Neural cell (in vitro differentiated cells): ENCODE measurements at regions not wholly inside any gene's neighbourhood (a gene's known extent, or its start where the extent isn't known, plus 50 kb on each side); places are given as distances from the start of the nearest gene placed in this dataset.

Experiments used
- H2AFZ ChIP-seq: fragments of 200-600, 300-800 bp; sonication (generic), shearing (Covaris generic); 2 replicates; pipeline ENCODE4 v1.6.0; 2014; ENCODE audit warnings: low read depth, mild to moderate bottlenecking, antibody characterized with exemption, low read length, moderate library complexity
- H3F3A ChIP-seq: fragments of 200-600 bp; shearing (Covaris generic); 2 replicates; pipeline ENCODE4 v1.6.1; 2016; ENCODE audit warnings: mild to moderate bottlenecking, moderate library complexity, mixed read lengths, antibody characterized with exemption, low read length; ENCODE audit not compliant: insufficient read depth, poor library complexity, severe bottlenecking
- H3K27ac ChIP-seq: fragments of 200-600, 300-800 bp; sonication (generic), shearing (Covaris generic); 2 replicates; pipeline ENCODE4 v1.5.1; 2014; ENCODE audit warnings: mild to moderate bottlenecking, low read length, moderate library complexity
- H3K27me3 ChIP-seq: fragments of 300-800, 200-600 bp; sonication (generic), shearing (Covaris generic); 2 replicates; pipeline ENCODE4 v1.6.0; 2014; ENCODE audit warnings: mild to moderate bottlenecking, low read depth, low read length, moderate library complexity; ENCODE audit not compliant: insufficient read depth
- H3K36me3 ChIP-seq: fragments of 300-800, 200-600 bp; sonication (generic), shearing (Covaris generic); 2 replicates; pipeline ENCODE4 v1.5.1; 2014; ENCODE audit warnings: mild to moderate bottlenecking, antibody characterized with exemption, low read length, moderate library complexity; ENCODE audit not compliant: insufficient read depth
- H3K4me2 ChIP-seq: fragments of 300-800, 200-600 bp; sonication (generic), shearing (Covaris generic); 2 replicates; pipeline ENCODE4 v1.6.0; 2014; ENCODE audit warnings: mild to moderate bottlenecking, low read length
- H3K4me3 ChIP-seq: fragments of 300-800, 200-600 bp; sonication (generic), shearing (Covaris generic); 2 replicates; pipeline ENCODE4 v1.5.1; 2014; ENCODE audit warnings: mild to moderate bottlenecking, low read length, moderate library complexity
- H3K79me2 ChIP-seq: fragments of 200-600 bp; shearing (Covaris generic); replicated peaks from 2 replicates; pipeline ENCODE4 v1.6.0; 2014; ENCODE audit warnings: mild to moderate bottlenecking, low read length, moderate library complexity; ENCODE audit not compliant: insufficient read depth
- H3K9ac ChIP-seq: fragments of 300-800, 200-600 bp; sonication (generic), shearing (Covaris generic); 2 replicates; pipeline ENCODE4 v1.6.1; 2016; ENCODE audit warnings: mild to moderate bottlenecking, low read length, mixed read lengths
- H3K9me2 ChIP-seq: fragments of 200-600 bp; shearing (Covaris generic); 2 replicates; pipeline ENCODE4 v1.6.1; 2016; ENCODE audit warnings: mild to moderate bottlenecking, low read length, mixed read lengths; ENCODE audit not compliant: insufficient read depth
- H3K9me3 ChIP-seq: fragments of 200-600, 300-800 bp; sonication (generic), shearing (Covaris generic); 2 replicates; pipeline ENCODE4 v1.6.1; 2016; ENCODE audit warnings: mild to moderate bottlenecking, mixed run types, low read length, moderate library complexity, mixed read lengths
- H4K20me1 ChIP-seq: fragments of 200-600 bp; shearing (Covaris generic); 2 replicates; pipeline ENCODE4 v1.6.1; 2016; ENCODE audit warnings: mild to moderate bottlenecking, mixed run types; ENCODE audit not compliant: insufficient read depth
- CTCF ChIP-seq: fragments of 450-650 bp; IDR thresholded peaks from 2 replicates; pipeline ENCODE4 v1.5.1; 2014; ENCODE audit warnings: antibody characterized with exemption, mild to moderate bottlenecking, moderate library complexity; ENCODE audit not compliant: poor library complexity, severe bottlenecking
- EP300 ChIP-seq: fragments of 450-650 bp; conservative IDR thresholded peaks from 2 replicates; pipeline ENCODE4 v1.6.1; 2014; ENCODE audit warnings: antibody characterized with exemption, mild to moderate bottlenecking, moderate library complexity; ENCODE audit not compliant: poor library complexity, severe bottlenecking
- EZH2 ChIP-seq: fragments of 200-600, 300-800 bp; shearing (Covaris generic), sonication (generic); IDR thresholded peaks from 2 replicates; pipeline ENCODE4 v1.6.1; 2014; ENCODE audit warnings: antibody characterized with exemption, low read length, borderline replicate concordance, mild to moderate bottlenecking; ENCODE audit not compliant: insufficient read depth, poor library complexity, severe bottlenecking
- MXI1 ChIP-seq: fragments of 450-650 bp; conservative IDR thresholded peaks from 2 replicates; pipeline ENCODE4 v1.6.1; 2014; ENCODE audit warnings: antibody characterized with exemption, mild to moderate bottlenecking; ENCODE audit not compliant: poor library complexity, severe bottlenecking
- POLR2AphosphoS5 ChIP-seq: IDR thresholded peaks from 2 replicates; pipeline ENCODE4 v1.6.1; 2012
- RAD21 ChIP-seq: fragments of 450-650 bp; conservative IDR thresholded peaks from 2 replicates; pipeline ENCODE4 v1.6.1; 2014; ENCODE audit warnings: antibody characterized with exemption, mild to moderate bottlenecking, moderate library complexity
- SMC3 ChIP-seq: fragments of 450-650 bp; conservative IDR thresholded peaks from 2 replicates; pipeline ENCODE4 v1.6.1; 2014; ENCODE audit warnings: antibody characterized with exemption, mild to moderate bottlenecking, moderate library complexity; ENCODE audit not compliant: poor library complexity
- TAF1 ChIP-seq: IDR thresholded peaks from 2 replicates; pipeline ENCODE4 v1.6.1; 2012; ENCODE audit warnings: low read depth
- TF ChIP-seq, protein P1 (sequence below): IDR thresholded peaks from 2 replicates; pipeline ENCODE4 v1.6.1; 2012; ENCODE audit warnings: borderline replicate concordance

GRCh38 chr4:116073051-116073450 is 959.6 kb upstream of the NDST4 start:
- Histone ChIP-seq H3K9me3 (no peaks in the 10 kb centered on the region), H3K79me2 (no peaks in the 10 kb centered on the region), H3K9me2 (no peaks in the 10 kb centered on the region), H3K27ac (no peak overlapping the region), H2AFZ (no peak overlapping the region), H3F3A (no peaks in the 10 kb centered on the region), H3K4me2 (no peak overlapping the region), H3K27me3 (no peaks in the 10 kb centered on the region), H4K20me1 (no peaks in the 10 kb centered on the region), H3K9ac (no peak overlapping the region), H3K36me3 (no peaks in the 10 kb centered on the region), H3K4me3 (no peak overlapping the region)
- TF ChIP-seq POLR2AphosphoS5 = no peak
- no peak for TF ChIP-seq EZH2
- TF ChIP-seq EP300 = no peak
- TF ChIP-seq, protein P1, sequence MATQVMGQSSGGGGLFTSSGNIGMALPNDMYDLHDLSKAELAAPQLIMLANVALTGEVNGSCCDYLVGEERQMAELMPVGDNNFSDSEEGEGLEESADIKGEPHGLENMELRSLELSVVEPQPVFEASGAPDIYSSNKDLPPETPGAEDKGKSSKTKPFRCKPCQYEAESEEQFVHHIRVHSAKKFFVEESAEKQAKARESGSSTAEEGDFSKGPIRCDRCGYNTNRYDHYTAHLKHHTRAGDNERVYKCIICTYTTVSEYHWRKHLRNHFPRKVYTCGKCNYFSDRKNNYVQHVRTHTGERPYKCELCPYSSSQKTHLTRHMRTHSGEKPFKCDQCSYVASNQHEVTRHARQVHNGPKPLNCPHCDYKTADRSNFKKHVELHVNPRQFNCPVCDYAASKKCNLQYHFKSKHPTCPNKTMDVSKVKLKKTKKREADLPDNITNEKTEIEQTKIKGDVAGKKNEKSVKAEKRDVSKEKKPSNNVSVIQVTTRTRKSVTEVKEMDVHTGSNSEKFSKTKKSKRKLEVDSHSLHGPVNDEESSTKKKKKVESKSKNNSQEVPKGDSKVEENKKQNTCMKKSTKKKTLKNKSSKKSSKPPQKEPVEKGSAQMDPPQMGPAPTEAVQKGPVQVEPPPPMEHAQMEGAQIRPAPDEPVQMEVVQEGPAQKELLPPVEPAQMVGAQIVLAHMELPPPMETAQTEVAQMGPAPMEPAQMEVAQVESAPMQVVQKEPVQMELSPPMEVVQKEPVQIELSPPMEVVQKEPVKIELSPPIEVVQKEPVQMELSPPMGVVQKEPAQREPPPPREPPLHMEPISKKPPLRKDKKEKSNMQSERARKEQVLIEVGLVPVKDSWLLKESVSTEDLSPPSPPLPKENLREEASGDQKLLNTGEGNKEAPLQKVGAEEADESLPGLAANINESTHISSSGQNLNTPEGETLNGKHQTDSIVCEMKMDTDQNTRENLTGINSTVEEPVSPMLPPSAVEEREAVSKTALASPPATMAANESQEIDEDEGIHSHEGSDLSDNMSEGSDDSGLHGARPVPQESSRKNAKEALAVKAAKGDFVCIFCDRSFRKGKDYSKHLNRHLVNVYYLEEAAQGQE = no peak
- TF ChIP-seq RAD21 = no peak
- no peak for TF ChIP-seq CTCF
- TF ChIP-seq MXI1 = no peak
- TF ChIP-seq SMC3 = no peak
- TF ChIP-seq TAF1 = no peak

DNA sequence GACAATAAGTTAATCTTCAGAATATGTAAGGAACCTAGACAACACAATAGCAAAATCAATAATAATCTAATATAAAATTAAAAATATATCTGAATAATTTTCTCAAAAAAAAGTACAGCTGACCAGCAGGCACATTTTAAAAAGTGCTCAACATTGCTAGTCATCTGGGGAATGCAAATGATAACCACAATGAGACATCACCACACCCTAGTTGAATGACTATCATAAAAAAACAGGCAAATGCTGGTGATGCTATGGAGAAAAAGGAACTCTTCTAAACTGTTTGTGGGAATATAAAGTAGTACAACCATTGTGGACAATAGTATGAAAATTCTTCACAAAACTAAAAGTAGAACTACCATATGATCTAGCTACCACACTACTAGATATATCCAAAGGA is 956.9 kb upstream of the NDST4 start:
- Histone ChIP-seq H3K9me3 (no peaks in the 10 kb centered on the region), H3K27ac (no peak overlapping the region), H2AFZ (no peak overlapping the region), H3K36me3 (no peaks in the 10 kb centered on the region), H3K79me2 (no peaks in the 10 kb centered on the region), H3K9ac (no peak overlapping the region), H3K4me2 (no peak overlapping the region), H3K27me3 (no peaks in the 10 kb centered on the region), H3K9me2 (no peaks in the 10 kb centered on the region), H4K20me1 (no peaks in the 10 kb centered on the region), H3F3A (no peaks in the 10 kb centered on the region), H3K4me3 (no peak overlapping the region)
- no peak for TF ChIP-seq MXI1
- TF ChIP-seq EP300 = no peak
- TF ChIP-seq SMC3 = no peak
- TF ChIP-seq, protein P1 = no peak
- no peak for TF ChIP-seq CTCF
- no peak for TF ChIP-seq TAF1
- TF ChIP-seq RAD21 = no peak
- no peak for TF ChIP-seq EZH2
